OCI-LY7 (cell line): ENCODE measurements at regions not wholly inside any gene's neighbourhood (a gene's known extent, or its start where the extent isn't known, plus 50 kb on each side); places are given as distances from the start of the nearest gene placed in this dataset.

Source experiments
- CTCF ChIP-seq: fragments of 200-600 bp; sonication (generic); conservative IDR thresholded peaks from 2 replicates; pipeline ENCODE4 v1.5.1; 2014; ENCODE audit warnings: mild to moderate bottlenecking, antibody characterized with exemption, low read length, moderate library complexity, mixed read lengths
- EZH2phosphoT487 ChIP-seq: fragments of 200-600 bp; sonication (generic); IDR thresholded peaks from 2 replicates; pipeline ENCODE4 v1.6.1; 2018; ENCODE audit warnings: low read depth, borderline replicate concordance, mild to moderate bottlenecking, mixed run types, antibody characterized with exemption, low read length, moderate library complexity, mixed read lengths

GRCh38 chr12:24711056-24712008 lies 237.6 kb downstream of the BCAT1 start:
- TF ChIP-seq CTCF: no peak
- no peak for TF ChIP-seq EZH2phosphoT487
